HG03469 (cell line): ENCODE measurements at regions not wholly inside any gene's neighbourhood (a gene's known extent, or its start where the extent isn't known, plus 50 kb on each side); places are given as distances from the start of the nearest gene placed in this dataset.

ENCODE experiments used
- ATAC-seq: cut with Tn5 transposase; IDR thresholded peaks from one replicate; pipeline ENCODE4 v1.9.1; 2021; ENCODE audit warnings: mild to moderate bottlenecking, moderate library complexity, moderate number of reproducible peaks; ENCODE audit not compliant: unreplicated experiment

DNA sequence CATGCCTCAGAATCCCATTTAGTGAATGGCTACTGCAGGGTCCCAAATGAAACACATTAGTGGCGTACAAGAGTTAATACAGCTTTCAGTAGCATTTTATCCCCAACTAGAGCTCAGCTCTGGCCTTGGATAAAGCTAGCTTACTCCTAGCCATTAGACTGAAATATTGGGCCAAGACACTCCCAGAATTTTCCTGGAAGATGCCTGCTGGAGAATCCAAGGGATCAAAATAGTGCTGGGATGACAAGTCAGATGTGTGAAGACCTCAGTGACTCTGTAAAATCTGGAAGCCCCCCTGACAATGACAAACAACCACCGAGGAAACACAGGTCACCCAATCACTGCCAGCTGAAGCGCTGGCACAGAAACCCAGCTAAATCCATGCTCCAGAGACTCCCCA is 303.1 kb upstream of the SORL1-AS1 start:
- ATAC-seq, result no peak

DNA sequence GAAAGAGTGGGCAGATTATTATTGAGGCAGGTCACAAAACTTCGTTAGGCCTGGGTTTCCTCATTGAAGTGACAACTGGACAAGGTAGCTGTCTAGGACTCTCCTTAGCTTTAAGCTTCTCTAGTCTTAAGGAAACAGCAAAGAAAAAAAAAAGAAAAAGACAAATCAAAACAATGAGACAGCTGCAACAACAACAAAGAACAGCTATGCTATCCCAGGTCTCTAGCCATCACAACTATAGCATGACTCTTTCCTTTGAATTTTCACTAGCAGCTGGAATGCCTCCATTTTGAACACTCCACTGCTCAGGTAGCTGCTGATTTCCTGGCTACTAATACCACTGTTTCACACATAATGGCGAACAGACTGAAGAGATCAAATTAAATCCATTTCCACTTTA is 302.4 kb upstream of the SORL1-AS1 start:
- no peak for ATAC-seq

DNA sequence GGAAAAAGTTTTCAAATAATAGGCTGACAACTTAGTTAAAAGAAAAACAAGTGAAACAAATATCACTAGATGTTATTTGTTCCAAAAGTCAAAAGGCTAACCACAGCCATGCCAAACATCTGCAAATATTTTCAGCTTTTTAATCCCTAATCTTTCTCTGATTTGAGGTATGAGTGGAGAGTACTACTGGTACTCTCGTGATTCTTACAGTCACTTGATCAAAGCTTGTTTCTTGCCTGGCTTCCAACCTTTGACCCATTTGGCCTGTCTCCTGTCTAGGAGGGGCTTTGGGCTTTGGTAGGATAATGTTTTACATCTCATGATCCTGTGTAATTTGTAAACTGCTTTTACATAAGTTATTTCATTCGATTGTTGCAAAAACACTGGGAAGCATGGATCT is 301.8 kb upstream of the SORL1-AS1 start:
- ATAC-seq, result no peak

DNA sequence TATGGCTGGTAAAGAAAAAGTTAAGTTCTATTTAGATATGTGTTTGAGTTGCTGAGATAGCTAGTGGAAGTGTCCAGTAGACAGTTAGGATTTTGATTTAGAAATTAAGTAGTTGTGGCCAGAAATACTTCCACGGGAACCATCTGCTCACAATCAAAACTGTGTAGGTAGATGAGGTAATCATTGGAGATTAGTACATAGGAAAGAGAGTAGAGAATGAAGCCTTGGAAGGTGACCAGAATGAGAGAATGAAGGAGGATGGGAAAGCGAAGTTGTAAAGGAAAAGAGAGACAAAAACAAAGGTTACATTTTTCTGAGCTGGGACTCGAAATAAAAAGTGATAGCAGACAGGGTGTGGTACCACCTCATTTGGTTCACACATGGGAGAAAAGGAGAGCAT is 296.9 kb upstream of the SORL1-AS1 start:
- ATAC-seq, result no peak

DNA sequence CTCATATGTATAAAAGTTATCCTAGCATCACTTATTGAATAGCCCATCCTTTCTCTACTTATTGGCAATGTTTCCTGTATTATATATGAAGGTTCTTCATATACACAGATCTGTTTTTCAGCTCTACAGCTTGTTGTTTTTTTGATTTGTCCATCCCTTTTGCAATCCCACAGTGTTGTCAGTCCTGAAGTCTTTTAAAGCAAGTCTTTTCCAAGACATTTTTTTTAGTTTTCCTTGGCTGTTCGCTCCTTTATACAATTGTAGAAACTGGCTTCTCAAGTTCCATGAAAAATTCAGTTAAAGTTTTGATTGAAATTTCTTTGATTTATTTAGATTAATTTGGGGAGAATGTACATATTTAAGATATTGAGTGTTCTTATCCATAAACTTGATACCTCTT is 295.3 kb upstream of the SORL1-AS1 start:
- ATAC-seq, result no peak

DNA sequence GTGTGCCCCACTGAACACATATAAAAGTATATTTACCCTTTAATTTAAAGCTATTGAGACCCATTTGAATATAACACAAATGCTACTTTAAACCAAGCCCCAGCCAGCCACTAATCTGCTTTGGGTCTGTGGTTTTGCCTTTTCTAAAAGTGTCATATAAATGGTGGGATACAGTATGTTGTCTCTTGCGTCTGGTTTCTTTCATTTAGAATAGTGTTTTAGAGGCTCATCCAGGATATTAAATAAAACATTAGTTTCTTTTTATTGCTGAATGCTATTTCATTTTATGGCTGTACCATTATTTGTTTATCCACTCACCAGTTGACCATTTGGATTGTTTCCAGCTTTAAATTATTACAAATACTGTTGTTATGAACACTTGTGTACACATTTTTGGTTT is 290.5 kb upstream of the SORL1-AS1 start:
- ATAC-seq, result no peak

DNA sequence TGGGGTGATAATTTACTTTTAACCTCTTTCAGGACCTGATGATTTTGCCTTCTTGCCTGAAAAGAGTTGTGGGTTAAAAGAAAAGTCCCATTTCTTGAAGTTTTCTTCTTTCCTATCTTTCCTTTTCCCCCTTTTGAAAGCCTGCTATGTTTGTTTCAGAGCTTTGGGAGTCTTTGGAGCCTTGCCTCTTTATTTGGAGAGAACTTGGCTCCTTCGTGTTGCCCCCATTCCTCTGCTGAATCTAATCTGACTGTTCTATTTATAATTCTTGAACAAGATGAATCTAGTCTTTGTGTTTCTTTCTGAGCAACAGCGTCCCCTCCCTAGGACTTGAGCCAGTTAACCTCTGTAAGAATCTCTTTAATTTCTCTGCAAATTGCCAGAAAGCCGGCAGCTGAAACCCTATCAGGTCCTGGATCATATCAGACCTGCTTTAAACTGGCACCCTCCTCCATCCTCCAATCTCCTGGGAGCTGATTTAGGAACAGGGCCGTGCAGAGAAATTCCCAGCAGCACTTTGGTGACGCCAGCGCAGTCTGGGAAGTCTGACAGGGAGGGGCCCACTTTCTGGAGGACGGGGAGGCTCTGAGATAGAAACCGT is 289.1 kb upstream of the SORL1-AS1 start:
- ATAC-seq, result no peak

DNA sequence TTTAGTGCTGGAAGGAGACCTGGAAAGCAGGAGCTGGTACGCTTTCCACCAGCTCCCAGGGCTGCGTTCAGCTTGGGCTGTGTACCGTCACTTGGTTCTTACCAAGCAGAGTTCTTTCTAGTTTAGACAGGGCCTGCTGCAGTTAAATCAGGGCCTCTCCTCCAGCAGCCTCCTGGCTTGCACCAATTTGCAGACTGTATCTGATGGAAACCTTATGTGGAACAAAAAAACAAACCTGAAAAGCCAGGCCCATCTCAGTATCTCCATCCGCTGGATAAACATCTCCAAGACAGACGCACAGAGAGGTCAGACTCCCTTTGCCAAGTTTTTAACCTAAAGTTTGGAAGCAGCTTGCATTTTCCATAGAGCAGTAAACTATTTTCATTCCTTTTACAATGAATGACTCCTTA is 288.6 kb upstream of the SORL1-AS1 start:
- no peak for ATAC-seq

DNA sequence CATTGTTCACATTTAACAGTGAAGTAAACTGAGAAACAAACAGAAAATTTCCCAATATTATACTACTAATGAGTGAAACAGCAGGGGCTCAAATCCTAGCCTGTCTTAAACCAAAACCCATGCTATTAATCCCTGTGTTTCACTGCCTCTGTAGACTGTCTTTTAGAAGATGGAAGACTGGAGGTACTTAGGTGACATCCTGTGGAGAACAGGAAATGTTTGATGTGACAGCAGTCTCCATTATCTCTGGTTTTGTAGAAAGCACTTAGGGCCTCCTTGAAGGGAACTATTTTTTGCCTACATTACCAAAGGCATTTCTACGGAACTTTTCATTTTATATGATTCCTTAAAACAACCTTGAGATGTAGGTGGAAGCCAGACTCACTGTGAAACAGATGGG is 288.1 kb upstream of the SORL1-AS1 start:
- no peak for ATAC-seq

DNA sequence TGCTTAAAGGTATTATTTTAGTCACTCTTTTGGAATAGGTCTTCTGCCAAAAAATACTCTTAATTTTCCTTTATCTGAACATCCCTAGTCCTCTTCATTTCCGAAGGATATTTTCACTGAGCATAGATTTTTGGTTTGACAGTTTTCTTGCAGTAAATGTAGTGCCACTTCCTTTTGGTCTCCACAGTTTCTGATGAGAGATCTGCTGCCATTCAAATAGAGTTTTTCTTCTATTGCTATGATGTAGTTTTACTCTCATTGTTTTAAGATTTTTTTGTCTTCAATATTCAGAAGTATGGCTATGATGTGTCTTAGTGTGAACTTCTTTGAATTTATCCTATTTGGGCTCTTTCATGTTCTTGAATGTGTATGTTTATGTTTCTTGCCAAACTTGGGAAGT is 281.1 kb upstream of the SORL1-AS1 start:
- no peak for ATAC-seq

DNA sequence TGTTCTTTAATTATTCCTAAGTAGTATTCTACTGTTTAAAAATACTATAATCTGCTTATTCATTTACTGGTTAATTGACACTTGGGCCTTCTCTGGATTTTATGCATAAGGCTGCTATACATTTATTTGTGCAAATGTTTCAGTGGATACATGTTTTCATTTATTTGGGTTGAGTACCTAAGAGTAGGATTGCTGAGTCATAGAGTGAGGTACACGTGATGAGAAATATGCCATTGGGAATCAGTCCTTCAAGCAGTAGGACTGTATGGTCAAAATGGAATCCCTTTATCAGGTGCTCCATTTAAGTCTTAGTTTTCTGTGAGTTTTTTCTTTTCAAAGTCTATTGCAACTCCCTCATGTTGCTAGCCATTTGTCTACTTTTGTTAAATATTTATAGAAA is 275.2 kb upstream of the SORL1-AS1 start:
- no peak for ATAC-seq

DNA sequence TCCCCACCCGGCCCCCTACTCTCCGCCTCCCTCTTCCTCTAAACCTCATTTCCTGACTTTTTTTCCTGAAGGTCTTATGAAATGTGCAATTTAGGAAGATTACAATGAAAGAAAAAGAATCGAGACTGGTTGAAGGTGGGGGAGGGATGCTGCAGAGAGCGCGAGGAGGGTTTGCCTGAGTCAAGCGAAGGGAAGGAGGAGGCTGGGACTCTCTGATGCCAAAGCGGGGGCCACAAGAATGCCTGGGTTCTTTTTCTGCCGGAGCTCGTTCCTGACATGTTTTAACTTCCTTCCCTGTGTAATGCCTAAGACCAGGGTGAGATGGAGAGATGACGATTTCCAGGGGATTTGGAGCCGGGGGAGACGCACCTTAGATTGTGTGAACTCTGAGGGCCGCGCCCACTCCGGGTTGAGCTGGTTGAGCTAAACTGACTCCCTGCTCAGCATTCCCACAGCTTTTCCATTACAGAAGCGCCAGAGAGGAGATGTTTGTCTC is 270.5 kb upstream of the SORL1-AS1 start:
- no peak for ATAC-seq

DNA sequence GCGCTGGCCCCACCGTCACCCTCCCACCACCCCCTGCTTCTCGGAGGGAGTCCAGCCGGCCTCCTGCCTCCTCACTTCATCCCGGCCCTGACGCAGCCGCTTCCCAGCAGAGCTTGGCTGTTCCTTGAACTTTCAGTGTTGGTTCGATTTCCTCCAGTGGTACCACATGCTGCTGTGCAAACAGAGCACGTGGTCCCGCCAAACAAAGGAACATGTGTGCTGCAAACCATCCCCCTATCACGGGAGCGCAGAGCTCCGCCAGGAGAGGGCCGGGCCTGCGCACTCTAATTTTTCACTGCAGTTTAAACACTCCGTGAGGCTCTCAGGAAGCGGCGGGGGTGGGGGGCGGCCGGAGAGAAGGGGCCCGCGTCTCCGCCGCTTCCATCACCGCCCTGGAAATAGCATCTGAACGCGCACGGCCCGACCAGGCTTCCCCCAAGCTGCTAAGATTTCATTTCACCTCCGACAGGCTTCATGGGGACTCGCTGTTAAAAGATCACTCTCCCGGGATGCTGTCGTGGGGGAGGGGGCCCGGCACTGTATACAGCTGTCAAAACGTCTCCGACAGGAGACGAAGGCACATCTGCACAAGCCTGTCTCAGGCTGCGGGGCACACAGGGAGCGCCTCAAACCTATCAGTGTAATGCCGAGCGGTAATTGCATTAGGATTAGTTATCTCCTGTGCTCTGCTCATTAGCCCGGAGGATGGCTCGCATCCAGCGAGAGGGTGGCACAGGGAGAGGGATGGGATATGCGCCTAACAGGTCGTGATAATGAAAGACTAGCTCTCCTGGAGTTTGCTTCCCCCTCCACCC is 269.9 kb upstream of the SORL1-AS1 start:
- ATAC-seq, result no peak

DNA sequence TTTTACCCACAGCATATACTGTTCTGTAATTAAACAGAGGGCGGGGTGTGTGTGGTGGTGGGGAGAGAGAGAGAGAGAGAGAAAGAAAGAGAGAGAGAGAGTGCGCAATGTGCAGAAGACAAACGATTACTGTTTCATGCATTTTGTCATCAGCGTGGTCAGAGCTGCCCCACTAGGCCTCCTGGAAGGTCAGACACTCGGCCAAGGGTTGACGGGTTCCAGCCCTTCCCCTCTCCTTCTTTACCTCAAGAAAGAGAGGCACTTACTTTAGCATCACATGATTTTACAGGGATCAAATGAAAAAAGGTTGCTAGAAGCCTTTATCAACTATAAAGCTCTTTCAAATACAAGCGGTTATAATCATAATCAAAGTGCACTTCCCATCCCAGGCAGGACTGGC is 269.2 kb upstream of the SORL1-AS1 start:
- no peak for ATAC-seq

DNA sequence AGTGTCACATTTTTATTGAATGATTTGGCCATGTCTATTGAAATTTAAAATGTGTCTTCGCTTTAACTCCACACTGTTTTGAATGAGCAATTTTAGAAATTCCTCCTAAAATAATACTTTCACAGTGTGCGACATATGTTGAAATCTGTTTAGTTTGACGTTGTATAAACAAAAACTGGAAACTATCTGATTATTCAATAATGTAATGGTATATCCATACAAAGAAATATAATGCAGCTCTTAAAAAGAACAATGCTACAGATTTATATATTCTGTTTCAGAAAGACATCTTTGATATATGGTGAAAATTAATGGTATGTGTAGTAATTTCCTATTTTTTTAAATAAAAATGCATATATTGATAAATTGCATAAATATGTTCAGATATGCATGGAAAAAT is 268.7 kb upstream of the SORL1-AS1 start:
- no peak for ATAC-seq

DNA sequence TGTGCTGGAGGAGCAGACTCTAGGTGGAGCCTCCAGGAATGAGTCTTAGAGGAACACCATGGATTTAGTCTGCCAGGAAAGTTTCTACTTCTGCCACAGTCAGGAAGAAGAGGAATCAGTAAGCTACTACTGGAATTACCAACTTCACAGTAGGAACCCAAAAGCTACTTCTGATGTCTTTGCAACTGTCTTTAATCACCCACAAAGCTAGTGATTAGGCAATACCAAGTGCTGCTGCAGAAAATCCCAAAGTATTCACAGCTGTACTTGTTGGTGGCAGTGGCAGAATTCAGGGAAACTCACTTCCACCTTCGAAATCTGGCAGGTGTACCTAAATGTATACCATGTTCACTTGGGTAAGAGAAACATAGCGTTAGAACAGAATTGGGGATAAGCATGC is 264.5 kb upstream of the SORL1-AS1 start:
- no peak for ATAC-seq

DNA sequence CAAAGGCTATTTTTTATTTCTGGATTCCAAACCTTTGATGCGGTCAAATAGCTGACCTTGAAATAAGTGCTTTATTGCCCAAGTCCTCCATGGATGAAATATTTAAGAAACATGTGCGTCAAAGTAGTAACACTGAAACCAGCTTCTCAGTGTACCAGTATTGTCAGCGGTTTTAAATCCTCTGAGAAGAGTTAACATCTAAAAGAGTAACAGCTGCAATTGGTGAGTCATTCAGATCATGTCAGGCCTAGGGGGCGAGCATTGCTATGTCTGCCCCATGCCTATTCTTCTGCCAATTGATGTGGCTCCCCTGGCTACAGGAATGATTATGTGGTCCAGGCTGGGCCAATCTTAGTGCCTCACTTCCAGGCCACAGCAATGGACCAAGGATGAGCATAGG is 263.3 kb upstream of the SORL1-AS1 start:
- no peak for ATAC-seq

DNA sequence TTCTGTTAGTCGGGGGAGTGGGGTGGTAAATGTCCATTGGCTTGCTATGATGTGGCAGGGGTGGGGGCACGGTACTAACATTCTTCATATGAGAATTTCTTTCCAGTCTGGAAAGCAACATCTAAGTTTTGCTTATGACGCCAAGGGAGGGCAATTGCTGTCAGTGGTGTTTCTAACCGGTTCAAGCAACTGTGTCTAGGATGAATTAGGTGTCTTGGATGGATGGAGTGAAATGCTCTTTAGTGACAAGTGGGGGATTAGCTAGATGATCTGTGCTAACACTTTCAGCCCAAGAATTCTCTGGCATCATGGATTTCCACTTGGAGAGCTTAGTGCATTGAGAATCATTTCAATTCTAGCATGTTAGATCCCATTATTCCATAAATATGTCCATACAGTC is 262.6 kb upstream of the SORL1-AS1 start:
- no peak for ATAC-seq

DNA sequence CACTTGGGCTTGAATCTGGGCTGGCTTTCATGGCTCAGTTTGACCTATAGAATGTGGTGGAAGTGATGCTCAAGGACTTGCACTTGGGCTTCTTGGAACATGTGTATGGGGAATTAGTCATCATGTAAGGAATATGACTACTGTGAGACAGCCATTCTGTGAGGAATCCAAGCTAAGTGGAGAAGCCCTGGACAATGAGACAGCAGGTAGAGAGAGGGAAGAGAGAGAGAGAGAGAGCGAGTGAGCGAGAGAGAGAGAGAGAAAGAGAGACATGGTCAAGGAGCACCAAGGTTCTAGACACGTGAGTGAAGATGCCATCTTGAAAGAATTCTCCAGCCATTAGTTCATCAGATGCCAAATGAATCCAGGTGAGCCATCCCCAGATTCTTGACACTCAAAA is 261.6 kb upstream of the SORL1-AS1 start:
- ATAC-seq, result no peak

DNA sequence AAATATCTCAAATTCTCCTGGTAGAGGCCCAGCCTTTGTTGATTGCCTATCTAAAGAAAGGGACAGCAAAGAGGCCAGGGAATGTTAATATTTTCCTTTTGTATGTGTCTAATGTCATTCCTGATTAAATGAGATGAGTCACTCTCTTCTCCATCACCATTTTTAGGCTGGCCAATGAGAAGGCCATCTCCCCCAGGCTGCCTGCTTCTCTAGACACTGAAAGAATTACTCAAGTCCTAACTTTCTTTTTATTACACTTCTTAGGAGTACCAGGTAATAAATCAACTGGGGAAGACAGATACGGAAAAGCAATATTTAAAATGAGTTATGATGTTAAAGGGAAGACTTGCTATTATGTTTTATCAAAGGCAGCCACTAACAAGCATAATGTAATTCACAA is 259.2 kb upstream of the SORL1-AS1 start:
- no peak for ATAC-seq

DNA sequence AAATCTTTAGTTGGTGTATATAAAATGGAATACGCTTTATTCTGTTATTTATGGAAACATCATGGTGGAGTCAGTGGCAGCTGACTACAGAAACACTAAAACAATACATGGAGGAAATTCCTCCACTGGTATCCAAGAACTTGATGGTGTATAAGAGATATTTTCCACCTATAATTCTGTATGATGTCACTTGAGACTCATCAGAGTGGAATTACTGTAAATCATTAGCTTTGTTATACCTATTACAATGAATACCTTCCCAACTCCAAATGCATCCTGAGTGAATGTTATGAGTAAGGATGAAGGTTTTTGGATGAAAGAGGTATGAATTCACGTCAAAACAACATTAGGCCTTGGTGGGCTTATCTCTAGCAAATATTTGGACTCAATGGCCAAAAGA is 258.5 kb upstream of the SORL1-AS1 start:
- ATAC-seq, result no peak

DNA sequence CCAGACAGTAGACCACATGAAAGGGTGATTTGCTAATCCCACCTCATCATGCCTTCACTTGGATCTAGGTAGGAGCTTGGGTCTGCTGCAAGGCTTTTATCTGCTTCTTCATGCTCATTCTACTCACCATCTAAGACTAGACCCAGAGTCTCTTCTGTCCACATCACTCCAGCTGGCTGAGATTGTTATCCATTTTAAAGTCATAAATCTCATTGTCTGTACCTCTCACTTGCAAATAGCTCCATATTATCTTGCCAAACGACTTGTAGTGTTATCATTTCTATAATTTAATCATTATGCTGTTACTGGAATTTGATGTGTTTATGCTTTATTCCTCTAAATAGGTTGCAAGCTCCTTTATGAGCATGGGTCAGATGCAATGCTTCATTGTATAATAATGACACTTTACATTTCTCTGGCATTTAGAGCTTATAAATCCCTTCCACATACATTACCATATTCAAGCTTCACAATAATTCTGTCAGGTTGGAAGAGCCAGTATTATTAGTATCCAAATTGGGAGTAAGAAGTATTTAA is 254.2 kb upstream of the SORL1-AS1 start:
- no peak for ATAC-seq
